ENCODE measurements at regions not wholly inside any gene's neighbourhood (a gene's known extent, or its start where the extent isn't known, plus 50 kb on each side); places are given as distances from the start of the nearest gene placed in this dataset.

GRCh38 chr14:101441710-101442109 lies 119.6 kb upstream of the DIO3 start:
- peaks cover 2% of the 10 kb centered on the region for H3K27me3 Mint-ChIP-seq (ENCODE audit: insufficient read depth, low read depth, poor library complexity)
- Histone ChIP-seq H3K9me2 (ENCODE audit: insufficient read depth) (no peaks in the 10 kb centered on the region), H3K27ac (ENCODE audit: low read depth) (no peak overlapping the region), H3K36me3 (ENCODE audit: insufficient read depth) (no peaks in the 10 kb centered on the region), H3K4me1 (ENCODE audit: insufficient read depth) (no peaks in the 10 kb centered on the region), H3K27me3 (ENCODE audit: insufficient read depth) (no peaks in the 10 kb centered on the region), H3K79me2 (replicated peaks; ENCODE audit: insufficient read depth) (no peaks in the 10 kb centered on the region), H3K4me2 (no peak overlapping the region), H3F3A (replicated peaks; ENCODE audit: low read depth) (no peaks in the 10 kb centered on the region), H2AFZ (no peak overlapping the region), H4K20me1 (replicated peaks; ENCODE audit: insufficient read depth) (no peaks in the 10 kb centered on the region; the same call in 1 of the 2 replicates), H3K4me3 (no peak overlapping the region)
- ATAC-seq (no peak), DNase-seq (ENCODE audit: low spot score) (no peak)
- H3K9me3 Mint-ChIP-seq: no peaks in the 10 kb centered on the region
- TF ChIP-seq ZNF114 (CRISPR knock-in tag; IDR thresholded peaks at IDR 0.05) (no peak), JUNB (IDR thresholded peaks at IDR 0.05; ENCODE audit: unreplicated experiment) (no peak), NANOG (IDR thresholded peaks at IDR 0.05; ENCODE audit: borderline replicate concordance) (no peak), ETS1 (IDR thresholded peaks at IDR 0.05) (no peak), POLR2AphosphoS5 (IDR thresholded peaks at IDR 0.05; ENCODE audit: low read depth) (no peak), CREB1 (CRISPR knock-in tag; IDR thresholded peaks at IDR 0.05; ENCODE audit: low read depth) (no peak), STAT1 (IDR thresholded peaks at IDR 0.05; ENCODE audit: unreplicated experiment) (no peak), ZNF331 (CRISPR knock-in tag; IDR thresholded peaks at IDR 0.05; ENCODE audit: low read depth) (no peak), REST (IDR thresholded peaks at IDR 0.05; ENCODE audit: unreplicated experiment) (no peak), CTCF (conservative IDR thresholded peaks at IDR 0.05; ENCODE audit: low read depth in 2 of 2) (no peak), ZNF462 (CRISPR knock-in tag; IDR thresholded peaks at IDR 0.05) (no peak), EZH2 (IDR thresholded peaks at IDR 0.05; ENCODE audit: low read depth, unreplicated experiment) (no peak), EZH2phosphoT487 (IDR thresholded peaks at IDR 0.05; ENCODE audit: unreplicated experiment) (no peak)
- peaks cover 9% of the 10 kb centered on the region; the same call in 2 of the 3 replicates for H3K4me1 Mint-ChIP-seq
- H3K27ac Mint-ChIP-seq: no peak overlapping the region
- no peak overlapping the region for H3K4me3 Mint-ChIP-seq
- no peaks in the 10 kb centered on the region for H3K36me3 Mint-ChIP-seq (ENCODE audit: low read depth)
